ENCODE measurements at regions not wholly inside any gene's neighbourhood (a gene's known extent, or its start where the extent isn't known, plus 50 kb on each side); places are given as distances from the start of the nearest gene placed in this dataset.
A peak's percentile ranks its signal among the peaks of the same experiment; 100 is the strongest.

GRCh38 chr14:71287567-71287966 lies 380.3 kb downstream of the PCNX1 start:
- no peak for DNase-seq (ENCODE audit: low spot score)

GRCh38 chr14:71289536-71289935 lies 382.3 kb downstream of the PCNX1 start:
- DNase-seq (ENCODE audit: low spot score): no peak

- DNase-seq (ENCODE audit: low spot score): no peak
Measured at GRCh38 chr14:71290301-71290700, 383.0 kb downstream of the PCNX1 start.

- peak; percentile 77 for DNase-seq (ENCODE audit: low spot score)
Measured at GRCh38 chr14:71290960-71291466, 383.8 kb downstream of the PCNX1 start.

GRCh38 chr14:71296184-71296583 lies 388.9 kb downstream of the PCNX1 start:
- no peak for DNase-seq (ENCODE audit: low spot score)

GRCh38 chr14:71300566-71301330 lies 393.5 kb downstream of the PCNX1 start:
- DNase-seq (ENCODE audit: low spot score): no peak

- DNase-seq (ENCODE audit: low spot score): no peak
Measured at GRCh38 chr14:71301611-71302010, 394.4 kb downstream of the PCNX1 start.

GRCh38 chr14:71304690-71305089 lies 397.4 kb downstream of the PCNX1 start:
- no peak for DNase-seq (ENCODE audit: low spot score)

GRCh38 chr14:71308671-71309070 lies 401.4 kb downstream of the PCNX1 start:
- DNase-seq (ENCODE audit: low spot score): no peak

GRCh38 chr14:71309756-71310155 lies 402.5 kb downstream of the PCNX1 start:
- no peak for DNase-seq (ENCODE audit: low spot score)

GRCh38 chr14:71311061-71311460 lies 403.8 kb downstream of the PCNX1 start:
- DNase-seq (ENCODE audit: low spot score): no peak

GRCh38 chr14:71314717-71315116 lies 407.5 kb downstream of the PCNX1 start:
- DNase-seq (ENCODE audit: low spot score): no peak

- DNase-seq (ENCODE audit: low spot score): no peak
Measured at GRCh38 chr14:71317385-71318096, 410.3 kb downstream of the PCNX1 start.

- no peak for DNase-seq (ENCODE audit: low spot score)
Measured at GRCh38 chr14:71318097-71318459, 410.8 kb downstream of the PCNX1 start.

GRCh38 chr14:71319666-71320065 lies 412.4 kb downstream of the PCNX1 start:
- DNase-seq (ENCODE audit: low spot score): peak; percentile 5

- peak; percentile 88 for DNase-seq (ENCODE audit: low spot score)
Measured at GRCh38 chr14:71320107-71320733, 413.0 kb downstream of the PCNX1 start, which contains the start of gene SIPA1L1. TSS of gene SIPA1L1 (plus strand) at chr14:71320476.

GRCh38 chr14:71320734-71321573 lies 413.7 kb downstream of the PCNX1 start:
- peak; percentile 13 for DNase-seq (ENCODE audit: low spot score)

- peak; percentile 42 for DNase-seq (ENCODE audit: low spot score)
Measured at GRCh38 chr14:71321574-71322315, 414.5 kb downstream of the PCNX1 start.

- peak; percentile 24 for DNase-seq (ENCODE audit: low spot score)
Measured at GRCh38 chr14:71322655-71323250, 415.5 kb downstream of the PCNX1 start.

- DNase-seq (ENCODE audit: low spot score): peak; percentile 4
Measured at GRCh38 chr14:71324767-71325272, 417.6 kb downstream of the PCNX1 start.

All from A172 (cell line).